IMR-90 (cell line): ENCODE measurements at regions not wholly inside any gene's neighbourhood (a gene's known extent, or its start where the extent isn't known, plus 50 kb on each side); places are given as distances from the start of the nearest gene placed in this dataset.

Experiments
- ATAC-seq: fragments of 200-7000 bp; cut with Tn5 transposase; 2 replicates; pipeline ENCODE4 v1.9.1; 2020; ENCODE audit warnings: low read depth, mild to moderate bottlenecking, moderate library complexity
- BruUV-seq: library from RNA; stranded (reverse); fragments of 400-500 nt; replicated peaks from 2 replicates; lab custom pipeline; 2021; lab: Mats Ljungman, UMichigan
- CTCF ChIA-PET: fragments of 300-600 bp; formaldehyde crosslinking; extraction: SDS; loops from one replicate; lab custom pipeline; 2021; ENCODE audit warnings: antibody characterized with exemption; lab: Yijun Ruan, JAX
- POLR2A ChIA-PET: fragments of 300-600 bp; sonication (Branson Sonifier 250); formaldehyde crosslinking; loops from one replicate; lab custom pipeline; 2022; ENCODE audit warnings: antibody characterized with exemption; ENCODE audit not compliant: unreplicated experiment; lab: Charles Lee
- DNase-seq: peaks from one replicate; pipeline ENCODE4 v3.0.0; 2013
- H2AFZ ChIP-seq: replicated peaks from 2 replicates; pipeline ENCODE3; 2013; ENCODE audit warnings: low read length, mild to moderate bottlenecking; ENCODE audit not compliant: poor library complexity
- H2AK5ac ChIP-seq: 2 replicates; pipeline ENCODE4 v1.6.1; 2013; ENCODE audit warnings: low read depth, low read length, inconsistent platforms
- H2AK9ac ChIP-seq: replicated peaks from 2 replicates; pipeline ENCODE3; 2013; ENCODE audit warnings: mild to moderate bottlenecking, low read depth, low read length, moderate library complexity; ENCODE audit not compliant: poor library complexity
- H2BK120ac ChIP-seq: 2 replicates; pipeline ENCODE4 v1.6.1; 2013; ENCODE audit warnings: low read depth, low read length, inconsistent platforms
- H2BK15ac ChIP-seq: 3 replicates; pipeline ENCODE4 v1.6.1; 2013; ENCODE audit warnings: low read depth, low read length, inconsistent platforms
- H2BK20ac ChIP-seq: 2 replicates; pipeline ENCODE4 v1.6.1; 2013; ENCODE audit warnings: low read depth, mild to moderate bottlenecking, inconsistent platforms, low read length, moderate library complexity
- H2BK5ac ChIP-seq: 2 replicates; pipeline ENCODE4 v1.6.1; 2013; ENCODE audit warnings: mild to moderate bottlenecking, low read depth, low read length, inconsistent platforms; ENCODE audit not compliant: poor library complexity, severe bottlenecking
- H3K14ac ChIP-seq: replicated peaks from 2 replicates; pipeline ENCODE4 v1.6.1; 2013; ENCODE audit warnings: low read depth, low read length, inconsistent platforms
- H3K18ac ChIP-seq: 2 replicates; pipeline ENCODE4 v1.6.1; 2013; ENCODE audit warnings: low read depth, low read length, control low read depth
- H3K23ac ChIP-seq: 2 replicates; pipeline ENCODE4 v1.6.1; 2013; ENCODE audit warnings: low read depth, low read length, inconsistent platforms
- H3K27ac ChIP-seq: 2 replicates; pipeline ENCODE4 v1.5.1; 2013; ENCODE audit warnings: mild to moderate bottlenecking, control low read depth, low read length; ENCODE audit not compliant: insufficient read depth
- H3K27me3 ChIP-seq: 2 replicates; pipeline ENCODE4 v1.6.1; 2013; ENCODE audit warnings: low read length; ENCODE audit not compliant: control insufficient read depth, insufficient read depth
- H3K36me3 ChIP-seq: 2 replicates; pipeline ENCODE4 v1.6.1; 2013; ENCODE audit warnings: low read length, mixed read lengths; ENCODE audit not compliant: control insufficient read depth, insufficient read depth
- H3K4ac ChIP-seq: 2 replicates; pipeline ENCODE4 v1.6.1; 2013; ENCODE audit warnings: low read depth, low read length, inconsistent platforms
- H3K4me1 ChIP-seq: 2 replicates; pipeline ENCODE4 v1.6.1; 2013; ENCODE audit warnings: low read length, mixed read lengths; ENCODE audit not compliant: control insufficient read depth, insufficient read depth
- H3K4me2 ChIP-seq: 2 replicates; pipeline ENCODE4 v1.6.1; 2013; ENCODE audit warnings: low read depth, mild to moderate bottlenecking, control low read depth, low read length, moderate library complexity
- H3K4me3 ChIP-seq: 2 replicates; pipeline ENCODE4 v1.5.1; 2013; ENCODE audit warnings: low read depth, mild to moderate bottlenecking, control low read depth, low read length, moderate library complexity; ENCODE audit not compliant: insufficient read depth
- H3K56ac ChIP-seq: 2 replicates; pipeline ENCODE4 v1.6.1; 2013; ENCODE audit warnings: low read length, inconsistent platforms; ENCODE audit not compliant: insufficient read depth; ENCODE audit errors: extremely low read depth
- H3K79me1 ChIP-seq, 2 experiments: 2 replicates each; pipeline ENCODE4 v1.6.1; 2013; ENCODE audit warnings: low read length in 2 of 2, inconsistent platforms in 1 of 2, low read depth in 1 of 2
- H3K9ac ChIP-seq: 2 replicates; pipeline ENCODE4 v1.6.1; 2013; ENCODE audit warnings: low read depth, low read length, control low read depth
- H3K9me1 ChIP-seq: 2 replicates; pipeline ENCODE4 v1.6.1; 2013; ENCODE audit warnings: low read length, inconsistent platforms; ENCODE audit not compliant: insufficient read depth
- H3K9me3 ChIP-seq: 2 replicates; pipeline ENCODE4 v1.6.1; 2013; ENCODE audit warnings: low read length; ENCODE audit not compliant: control insufficient read depth, insufficient read depth
- H4K20me1 ChIP-seq: 2 replicates; pipeline ENCODE4 v1.6.1; 2013; ENCODE audit warnings: low read length, inconsistent platforms; ENCODE audit not compliant: insufficient read depth
- H4K5ac ChIP-seq: 2 replicates; pipeline ENCODE4 v1.6.1; 2013; ENCODE audit warnings: mild to moderate bottlenecking, low read depth, low read length, control low read depth
- H4K8ac ChIP-seq, 2 experiments: 2 replicates each; pipeline ENCODE4 v1.6.1; 2013; ENCODE audit warnings: low read depth in 2 of 2, low read length in 2 of 2, control low read depth in 1 of 2, inconsistent platforms in 1 of 2
- H4K91ac ChIP-seq: 2 replicates; pipeline ENCODE4 v1.6.1; 2013; ENCODE audit warnings: low read depth, low read length, inconsistent platforms; ENCODE audit not compliant: insufficient read depth
- BHLHE40 ChIP-seq: fragments of 150-350 bp; IDR thresholded peaks from 2 replicates; pipeline ENCODE4 v1.6.1; 2016; ENCODE audit warnings: mild to moderate bottlenecking, low read depth, low read length
- MXI1 ChIP-seq: IDR thresholded peaks from 2 replicates; pipeline ENCODE4 v1.6.1; 2012; ENCODE audit warnings: low read depth, mild to moderate bottlenecking, low read length, moderate library complexity, borderline replicate concordance
- POLR2A ChIP-seq: IDR thresholded peaks from 2 replicates; pipeline ENCODE4 v1.6.1; 2012; ENCODE audit warnings: mild to moderate bottlenecking, low read depth, low read length
- WGBS, 2 experiments: methylation state at CpG; one replicate each; pipeline versions ENCODE4 v1.1.5 to v1.1.7; 2013; ENCODE audit warnings: missing lambda C conversion rate in 2 of 2; ENCODE audit not compliant: insufficient read length in 1 of 2; ENCODE audit errors: extremely low coverage in 2 of 2; 5-methylcytosine and 5-hydroxymethylcytosine counted together
- dilution Hi-C: fragments of 300-500 bp; cut with HindIII; formaldehyde crosslinking; loops from one replicate; pipeline ENCODE4 v1.14.3; 2018; ENCODE audit warnings: low sequenced_read_pairs; ENCODE audit not compliant: unreplicated experiment
- in situ Hi-C: fragments of 300-500 bp; cut with MboI; formaldehyde crosslinking; loops from 3 replicates; pipeline ENCODE4 v1.14.3; 2019; ENCODE audit warnings: low sequenced_read_pairs, inconsistent platforms, mixed read lengths
- intact Hi-C: fragments of 100-400 bp; cut with micrococcal nuclease; formaldehyde crosslinking; loops from 2 replicates; pipeline ENCODE4 v1.10.0; 2022
- TF ChIP-seq, protein P1 (sequence below): conservative IDR thresholded peaks from 2 replicates; pipeline ENCODE4 v1.5.1; 2012; ENCODE audit warnings: mild to moderate bottlenecking, low read depth, low read length, improper control_type of control experiment

DNA sequence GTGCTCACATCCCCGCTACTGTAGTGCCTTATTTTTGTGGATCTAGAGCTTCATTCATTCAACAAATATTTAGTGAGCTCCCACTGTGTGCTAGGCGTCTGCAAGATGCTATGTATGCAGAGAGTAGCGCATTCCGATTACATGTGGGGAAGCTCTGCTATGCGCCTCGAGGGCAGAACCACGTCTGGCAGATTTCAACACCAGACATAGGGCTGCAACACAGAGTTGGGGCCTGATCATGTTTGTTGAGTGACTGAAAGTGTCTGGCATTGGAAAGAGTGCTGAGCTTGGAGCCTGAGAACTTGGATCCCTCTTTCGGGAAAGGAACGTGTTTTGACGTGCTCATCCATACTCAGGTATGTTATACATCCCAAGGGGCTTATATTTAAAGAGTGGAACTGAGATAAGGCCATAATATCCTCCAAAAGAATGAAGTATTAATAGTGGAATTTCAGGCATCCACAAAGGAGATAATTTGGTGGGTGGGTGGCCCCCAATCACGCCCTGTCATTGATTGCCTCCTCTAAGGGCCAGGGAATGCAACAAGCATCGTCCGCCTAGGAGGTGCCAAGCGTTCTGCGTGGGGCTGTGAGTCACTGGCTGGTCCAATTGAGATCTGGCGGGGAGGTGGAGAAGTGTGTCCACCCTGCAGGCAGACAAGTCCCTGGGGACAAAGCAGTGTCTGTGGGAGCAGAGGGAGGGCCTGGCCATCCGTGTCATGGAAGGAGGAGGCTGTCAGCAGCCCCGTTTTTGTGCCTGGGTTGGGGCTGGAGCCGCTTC lies 62.8 kb upstream of the ZBTB40 start:
- no peak for DNase-seq
- Histone ChIP-seq H3K4me1 (no peaks in the 10 kb centered on the region), H3K56ac (no peak overlapping the region), H3K27me3 (peaks cover 65% of the 10 kb centered on the region), H4K5ac (no peak overlapping the region), H3K9me1 (no peaks in the 10 kb centered on the region), H3K9me3 (0 out of 2 replicates have a peak, but pooled peaks cover 2% of the 10 kb centered on the region), H3K14ac (no peak overlapping the region), H2AFZ (no peak overlapping the region), H4K8ac (no peak overlapping the region), H4K91ac (no peak overlapping the region), H3K4ac (no peak overlapping the region), H4K20me1 (no peaks in the 10 kb centered on the region), H2AK9ac (no peak overlapping the region), H3K36me3 (no peaks in the 10 kb centered on the region), H3K4me3 (no peak overlapping the region), H2BK120ac (no peak overlapping the region), H2BK5ac (no peak overlapping the region), H3K79me1 (no peaks in the 10 kb centered on the region), H3K9ac (no peak overlapping the region), H3K18ac (no peak overlapping the region), H2BK20ac (no peak overlapping the region), H3K4me2 (no peak overlapping the region), H2BK15ac (no peak overlapping the region), H3K27ac (no peak overlapping the region), H2AK5ac (no peak overlapping the region), H3K23ac (no peak overlapping the region)
- ChIA-PET CTCF (no interaction called here), POLR2A (no interaction called here)
- dilution Hi-C loops (no loop called here), in situ Hi-C loops (no loop called here), intact Hi-C loops (no loop called here)
- TF ChIP-seq, protein P1, sequence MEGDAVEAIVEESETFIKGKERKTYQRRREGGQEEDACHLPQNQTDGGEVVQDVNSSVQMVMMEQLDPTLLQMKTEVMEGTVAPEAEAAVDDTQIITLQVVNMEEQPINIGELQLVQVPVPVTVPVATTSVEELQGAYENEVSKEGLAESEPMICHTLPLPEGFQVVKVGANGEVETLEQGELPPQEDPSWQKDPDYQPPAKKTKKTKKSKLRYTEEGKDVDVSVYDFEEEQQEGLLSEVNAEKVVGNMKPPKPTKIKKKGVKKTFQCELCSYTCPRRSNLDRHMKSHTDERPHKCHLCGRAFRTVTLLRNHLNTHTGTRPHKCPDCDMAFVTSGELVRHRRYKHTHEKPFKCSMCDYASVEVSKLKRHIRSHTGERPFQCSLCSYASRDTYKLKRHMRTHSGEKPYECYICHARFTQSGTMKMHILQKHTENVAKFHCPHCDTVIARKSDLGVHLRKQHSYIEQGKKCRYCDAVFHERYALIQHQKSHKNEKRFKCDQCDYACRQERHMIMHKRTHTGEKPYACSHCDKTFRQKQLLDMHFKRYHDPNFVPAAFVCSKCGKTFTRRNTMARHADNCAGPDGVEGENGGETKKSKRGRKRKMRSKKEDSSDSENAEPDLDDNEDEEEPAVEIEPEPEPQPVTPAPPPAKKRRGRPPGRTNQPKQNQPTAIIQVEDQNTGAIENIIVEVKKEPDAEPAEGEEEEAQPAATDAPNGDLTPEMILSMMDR: no peak
- TF ChIP-seq BHLHE40 (no peak), POLR2A (no peak), MXI1 (no peak)
- no peak for ATAC-seq
- 36% methylated on average over 7 of the region's 19 CpGs; no CpG with 5 or more reads in 1 of the 2 experiments for WGBS, 2 experiments
- no TSS peak for BruUV-seq
